ENCODE measurements at regions not wholly inside any gene's neighbourhood (a gene's known extent, or its start where the extent isn't known, plus 50 kb on each side); places are given as distances from the start of the nearest gene placed in this dataset.
A peak's percentile ranks its signal among the peaks of the same experiment; 100 is the strongest.
"Not testable (repeated sequence)": the region's sequence is repeated elsewhere in the genome, so short reads cannot be mapped to it uniquely, and the experiment has no call there.

- CTCF ChIA-PET (ENCODE audit: low intra/inter-chr PET ratio); H4K20me1 ChIP-seq (replicated peaks; ENCODE audit: control insufficient read depth, insufficient read depth, low read length); H3K9me3 ChIP-seq (replicated peaks; ENCODE audit: control insufficient read depth, insufficient read depth, low read depth, low read length); H3K4me1 ChIP-seq (replicated peaks in 1 of 2; ENCODE audit: control insufficient read depth in 2 of 2, insufficient read depth in 2 of 2, low read length in 2 of 2); in situ Hi-C loops (cut with MboI); BruUV-seq (replicated peaks); H3K9me1 ChIP-seq (ENCODE audit: control insufficient read depth, insufficient read depth, low read length); POLR2A ChIA-PET; H3K9ac ChIP-seq (ENCODE audit: insufficient read depth in 1 of 2, low read depth in 2 of 2, low read length in 2 of 2); FAIRE-seq; H3K27ac ChIP-seq (ENCODE audit: extremely low read depth, low read depth, low read length); H3K4me3 ChIP-seq; DNase-seq (ENCODE audit: extremely low read depth in 1 of 4, low spot score in 3 of 4); H3K36me3 ChIP-seq (ENCODE audit: control insufficient read depth, insufficient read depth, low read length); H3K4me2 ChIP-seq (ENCODE audit: insufficient read depth, low read length); H3K27me3 ChIP-seq (ENCODE audit: control insufficient read depth in 2 of 2, insufficient read depth in 2 of 2, low read length in 2 of 2); H3K79me2 ChIP-seq (ENCODE audit: control insufficient read depth, insufficient read depth, low read length); H2AFZ ChIP-seq (ENCODE audit: low read depth, low read length); ATAC-seq; intact Hi-C loops (cut with micrococcal nuclease): not testable (repeated sequence)
- 55% methylated on average over 10 of the region's 11 CpGs for WGBS (ENCODE audit: insufficient coverage, low coverage, missing lambda C conversion rate)
These were observed 114.1 kb upstream of the SIMC1 start for GRCh38 chr5:176124120-176124519.

GRCh38 chr5:176131771-176132170 is 106.5 kb upstream of the SIMC1 start:
- Histone ChIP-seq H3K79me2 (ENCODE audit: control insufficient read depth, insufficient read depth, low read length) (no peaks in the 10 kb centered on the region), H3K9ac (ENCODE audit: insufficient read depth in 1 of 2, low read depth in 2 of 2, low read length in 2 of 2) (no peak overlapping the region), H3K4me1 (replicated peaks in 1 of 2; ENCODE audit: control insufficient read depth in 2 of 2, insufficient read depth in 2 of 2, low read length in 2 of 2) (peaks cover 0 to 25% of the 10 kb centered on the region in 2 experiments; a peak in 2 of 5 replicates), H3K9me1 (ENCODE audit: control insufficient read depth, insufficient read depth, low read length) (no peaks in the 10 kb centered on the region), H3K36me3 (ENCODE audit: control insufficient read depth, insufficient read depth, low read length) (no peaks in the 10 kb centered on the region), H3K9me3 (replicated peaks; ENCODE audit: control insufficient read depth, insufficient read depth, low read depth, low read length) (no peaks in the 10 kb centered on the region), H2AFZ (ENCODE audit: low read depth, low read length) (no peak overlapping the region; the same call in 1 of the 2 replicates), H3K27me3 (ENCODE audit: control insufficient read depth in 2 of 2, insufficient read depth in 2 of 2, low read length in 2 of 2) (no peaks in the 10 kb centered on the region), H3K27ac (ENCODE audit: extremely low read depth, low read depth, low read length) (no peak overlapping the region), H3K4me2 (ENCODE audit: insufficient read depth, low read length) (no peak overlapping the region), H3K4me3 (no peak overlapping the region), H4K20me1 (replicated peaks; ENCODE audit: control insufficient read depth, insufficient read depth, low read length) (no peaks in the 10 kb centered on the region)
- DNase-seq (ENCODE audit: extremely low read depth in 1 of 4, low spot score in 3 of 4) (no peak), FAIRE-seq (no peak), ATAC-seq (no peak)
- BruUV-seq (replicated peaks) = no TSS peak
- POLR2A ChIA-PET = interaction anchor here (1.0 kb wide), 1 partner anchor 681 kb away, joined by 3 read pairs; no protein-coding TSS in a partner anchor
- WGBS (ENCODE audit: insufficient coverage, low coverage, missing lambda C conversion rate) = 6% methylated on average over 1 of the region's 1 CpG
- in situ Hi-C loops (cut with MboI) (no loop called here), intact Hi-C loops (cut with micrococcal nuclease) (no loop called here)
- CTCF ChIA-PET (ENCODE audit: low intra/inter-chr PET ratio) = no interaction called here
- TF ChIP-seq NFIX (CRISPR knock-in tag; IDR thresholded peaks at IDR 0.05; ENCODE audit: low read depth) (no peak), FOXJ3 (CRISPR knock-in tag; IDR thresholded peaks at IDR 0.05) (no peak), MTA1 (IDR thresholded peaks at IDR 0.05; ENCODE audit: borderline replicate concordance) (no peak), SRF (CRISPR knock-in tag; IDR thresholded peaks at IDR 0.05) (0 out of 4 replicates have a peak, but pooled peaks of 1 of the 2 experiments have one; percentile 21), SPI1 (IDR thresholded peaks at IDR 0.05; ENCODE audit: borderline replicate concordance, low read depth, low read length) (peak; percentile 84), ZKSCAN1 (IDR thresholded peaks at IDR 0.05; ENCODE audit: low read depth, low read length) (no peak)
